GM12878 (cell line): ENCODE measurements at regions not wholly inside any gene's neighbourhood (a gene's known extent, or its start where the extent isn't known, plus 50 kb on each side); places are given as distances from the start of the nearest gene placed in this dataset.

ENCODE experiments used
- ATAC-seq: fragments of 200-7000 bp; cut with Tn5 transposase; 3 replicates; pipeline ENCODE4 v1.9.1; 2020; ENCODE audit warnings: mild to moderate bottlenecking, moderate library complexity
- BruUV-seq: library from RNA; stranded (reverse); fragments of 400-500 nt; replicated peaks from 2 replicates; lab custom pipeline; 2021; lab: Mats Ljungman, UMichigan
- CTCF ChIA-PET: fragments of 300-600 bp; sonication (Branson Sonifier 250); formaldehyde crosslinking; extraction: SDS; loops from one replicate; lab custom pipeline; 2021; ENCODE audit warnings: inconsistent platforms; lab: Yijun Ruan, JAX
- POLR2A ChIA-PET: fragments of 350-600 bp; formaldehyde crosslinking; extraction: SDS; loops from one replicate; lab custom pipeline; 2021; ENCODE audit warnings: inconsistent platforms; lab: Charles Lee
- RAD21 ChIA-PET: fragments of 300-600 bp; sonication (Branson Sonifier 250); formaldehyde crosslinking; loops from one replicate; lab custom pipeline; 2023; ENCODE audit warnings: antibody characterized with exemption; ENCODE audit not compliant: unreplicated experiment; lab: Charles Lee
- SMC1A ChIA-PET: fragments of 300-600 bp; sonication (Branson Sonifier 250); formaldehyde crosslinking; loops from one replicate; lab custom pipeline; 2023; ENCODE audit not compliant: unreplicated experiment, uncharacterized antibody; lab: Charles Lee
- DNase-seq: peaks from one replicate; pipeline ENCODE4 v3.0.0-alpha.2; 2011; ENCODE audit warnings: low read depth, low spot score
- FAIRE-seq: peaks from 3 replicates; lab custom pipeline; 2011; peaks lifted over from hg19 to GRCh38; lab: Jason Lieb, UNC
- H2AFZ ChIP-seq: 2 replicates; pipeline ENCODE4 v1.6.0; 2011; ENCODE audit warnings: low read depth, low read length, control low read depth; ENCODE audit not compliant: control insufficient read depth
- H3K27ac ChIP-seq: 2 replicates; pipeline ENCODE4 v1.5.1; 2011; ENCODE audit warnings: control low read depth; ENCODE audit not compliant: control insufficient read depth, insufficient read depth
- H3K27me3 ChIP-seq, 2 experiments: replicated peaks in 1 of 2; 2 replicates each; pipeline versions ENCODE4 v1.6.0 to v1.6.1; 2011; ENCODE audit warnings: low read length in 1 of 2; ENCODE audit not compliant: control insufficient read depth in 2 of 2, insufficient read depth in 2 of 2
- H3K36me3 ChIP-seq, 2 experiments: 2 replicates each; pipeline ENCODE4 v1.5.1; 2011; ENCODE audit warnings: low read length in 1 of 2; ENCODE audit not compliant: control insufficient read depth in 2 of 2, insufficient read depth in 2 of 2
- H3K4me1 ChIP-seq: 2 replicates; pipeline ENCODE4 v1.6.1; 2011; ENCODE audit warnings: mild to moderate bottlenecking, low read length, moderate library complexity, mixed read lengths; ENCODE audit not compliant: control insufficient read depth, insufficient read depth
- H3K4me2 ChIP-seq: 2 replicates; pipeline ENCODE4 v1.6.0; 2011; ENCODE audit warnings: control low read depth; ENCODE audit not compliant: control insufficient read depth, insufficient read depth
- H3K4me3 ChIP-seq: fragments of 200-600 bp; sonication (generic); 2 replicates; pipeline ENCODE4 v1.5.1; 2016
- H3K79me2 ChIP-seq: 2 replicates; pipeline ENCODE4 v1.6.0; 2011; ENCODE audit warnings: low read length; ENCODE audit not compliant: control insufficient read depth, insufficient read depth
- H3K9ac ChIP-seq: 2 replicates; pipeline ENCODE4 v1.8.0; 2011; ENCODE audit warnings: low read length, control low read depth, mixed read lengths; ENCODE audit not compliant: control insufficient read depth, insufficient read depth
- H3K9me3 ChIP-seq: replicated peaks from 3 replicates; pipeline ENCODE4 v1.5.1; 2011; ENCODE audit warnings: mild to moderate bottlenecking, low read length; ENCODE audit not compliant: control insufficient read depth, insufficient read depth
- H4K20me1 ChIP-seq: 2 replicates; pipeline ENCODE4 v1.6.0; 2011; ENCODE audit not compliant: control insufficient read depth, insufficient read depth
- KAT2A ChIP-seq: conservative IDR thresholded peaks from 2 replicates; pipeline ENCODE4 v1.6.1; 2011; ENCODE audit warnings: low read depth, low read length; ENCODE audit not compliant: control insufficient read depth
- MEF2A ChIP-seq: IDR thresholded peaks from 2 replicates; pipeline ENCODE4 v1.6.1; 2011; ENCODE audit warnings: low read depth, mild to moderate bottlenecking, low read length, moderate library complexity; ENCODE audit not compliant: insufficient read depth
- RAD21 ChIP-seq: IDR thresholded peaks from 2 replicates; pipeline ENCODE4 v1.6.1; 2011; ENCODE audit warnings: mild to moderate bottlenecking, low read depth, low read length, moderate library complexity; ENCODE audit not compliant: insufficient read depth
- SIX5 ChIP-seq: IDR thresholded peaks from 2 replicates; pipeline ENCODE4 v1.6.1; 2011; ENCODE audit warnings: mild to moderate bottlenecking, low read depth, low read length, moderate library complexity; ENCODE audit not compliant: severe bottlenecking
- SMC3 ChIP-seq: IDR thresholded peaks from 2 replicates; pipeline ENCODE4 v1.6.1; 2011; ENCODE audit warnings: low read length, improper control_type of control experiment, borderline replicate concordance
- SREBF2 ChIP-seq: IDR thresholded peaks from 2 replicates; pipeline ENCODE4 v1.6.1; 2012; ENCODE audit warnings: mild to moderate bottlenecking, low read length
- YY1 ChIP-seq: IDR thresholded peaks from 2 replicates; pipeline ENCODE4 v1.6.1; 2011; ENCODE audit warnings: low read depth, mild to moderate bottlenecking, low read length
- WGBS: methylation state at CpG from one replicate; pipeline ENCODE4 v1.1.6; 2016; ENCODE audit warnings: low lambda C conversion rate; ENCODE audit not compliant: insufficient replicate concordance, insufficient coverage; ENCODE audit errors: missing lambda C conversion rate; 5-methylcytosine and 5-hydroxymethylcytosine counted together
- in situ Hi-C: fragments of 300-500 bp; cut with MboI; formaldehyde crosslinking; loops from 9 replicates; pipeline ENCODE4 v1.14.3; 2018; ENCODE audit warnings: mixed read lengths
- intact Hi-C: fragments of 100-400 bp; cut with micrococcal nuclease; formaldehyde crosslinking; loops from one replicate; pipeline ENCODE4 v1.14.2; 2022; ENCODE audit not compliant: unreplicated experiment
- TF ChIP-seq, protein P1 (sequence below), 3 experiments: IDR thresholded peaks in 2 of 3; conservative IDR thresholded peaks in 1 of 3; 2 replicates each; pipeline ENCODE4 v1.5.1; 2011; ENCODE audit warnings: low read depth in 3 of 3, low read length in 3 of 3, mild to moderate bottlenecking in 3 of 3, control low read depth in 2 of 3, moderate library complexity in 2 of 3, inconsistent platforms in 1 of 3, mixed read lengths in 1 of 3; ENCODE audit not compliant: control insufficient read depth in 2 of 3, insufficient read depth in 1 of 3; ENCODE audit errors: extremely low read depth in 1 of 3

DNA sequence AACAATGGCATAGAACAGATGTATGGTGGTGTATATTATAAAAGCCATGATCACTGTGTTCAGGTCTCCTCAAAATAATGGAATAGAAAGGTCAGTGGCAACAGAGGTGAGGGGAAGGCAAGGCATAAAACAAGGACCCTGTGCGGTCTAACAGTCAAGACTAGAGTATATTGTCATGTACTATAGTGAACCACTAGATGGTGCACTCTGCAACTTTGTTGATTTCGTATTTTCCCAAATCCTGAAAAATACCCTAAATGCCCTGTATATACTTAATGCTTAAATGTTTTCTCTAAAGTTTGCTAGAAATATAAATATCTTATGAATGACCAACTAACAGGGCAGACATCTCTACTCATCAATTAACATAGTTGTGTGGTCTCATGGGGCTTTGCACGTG is 453.0 kb downstream of the PCDH11X start:
- no peaks in the 10 kb centered on the region for H3K27me3 ChIP-seq
- no TSS peak for BruUV-seq
- POLR2A ChIA-PET = no interaction called here
- TF ChIP-seq RAD21 (0 out of 2 replicates have a peak, but pooled peaks have one; percentile 12), SIX5 (no peak), SREBF2 (no peak), YY1 (no peak), KAT2A (no peak), MEF2A (no peak), SMC3 (peak; percentile 20; the same call in 1 of the 2 replicates)
- TF ChIP-seq, protein P1, sequence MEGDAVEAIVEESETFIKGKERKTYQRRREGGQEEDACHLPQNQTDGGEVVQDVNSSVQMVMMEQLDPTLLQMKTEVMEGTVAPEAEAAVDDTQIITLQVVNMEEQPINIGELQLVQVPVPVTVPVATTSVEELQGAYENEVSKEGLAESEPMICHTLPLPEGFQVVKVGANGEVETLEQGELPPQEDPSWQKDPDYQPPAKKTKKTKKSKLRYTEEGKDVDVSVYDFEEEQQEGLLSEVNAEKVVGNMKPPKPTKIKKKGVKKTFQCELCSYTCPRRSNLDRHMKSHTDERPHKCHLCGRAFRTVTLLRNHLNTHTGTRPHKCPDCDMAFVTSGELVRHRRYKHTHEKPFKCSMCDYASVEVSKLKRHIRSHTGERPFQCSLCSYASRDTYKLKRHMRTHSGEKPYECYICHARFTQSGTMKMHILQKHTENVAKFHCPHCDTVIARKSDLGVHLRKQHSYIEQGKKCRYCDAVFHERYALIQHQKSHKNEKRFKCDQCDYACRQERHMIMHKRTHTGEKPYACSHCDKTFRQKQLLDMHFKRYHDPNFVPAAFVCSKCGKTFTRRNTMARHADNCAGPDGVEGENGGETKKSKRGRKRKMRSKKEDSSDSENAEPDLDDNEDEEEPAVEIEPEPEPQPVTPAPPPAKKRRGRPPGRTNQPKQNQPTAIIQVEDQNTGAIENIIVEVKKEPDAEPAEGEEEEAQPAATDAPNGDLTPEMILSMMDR (IDR thresholded peaks at IDR 0.05 in 2 of 3, conservative IDR thresholded peaks at IDR 0.05 in 1 of 3; ENCODE audit: control insufficient read depth in 2 of 3, extremely low read depth in 1 of 3, insufficient read depth in 1 of 3, low read depth in 3 of 3, low read length in 3 of 3) = peak in 2 of 3 experiments; percentile 19 to 24; a peak in 3 of 6 replicates
- no peak overlapping the region for H3K4me3 ChIP-seq
- no peaks in the 10 kb centered on the region for H3K36me3 ChIP-seq
- CTCF ChIA-PET = interaction anchor here (2.1 kb wide), 1 partner anchor 12 kb away, joined by 5 read pairs; no protein-coding TSS in a partner anchor
- DNase-seq = no peak
- no peak overlapping the region for H3K4me2 ChIP-seq
- no peak overlapping the region for H3K9ac ChIP-seq
- SMC1A ChIA-PET = no interaction called here
- H3K27ac ChIP-seq = no peak overlapping the region
- no peaks in the 10 kb centered on the region for H3K79me2 ChIP-seq
- FAIRE-seq = no peak
- 71% methylated on average over 3 of the region's 3 CpGs for WGBS
- no peak overlapping the region for H2AFZ ChIP-seq
- intact Hi-C loops (loop anchor here (5.0 kb wide), 1 partner anchor 1305 kb away; no protein-coding TSS in a partner anchor), in situ Hi-C loops (no loop called here)
- H3K4me1 ChIP-seq = no peaks in the 10 kb centered on the region
- RAD21 ChIA-PET = no interaction called here
- H3K9me3 ChIP-seq = no peaks in the 10 kb centered on the region
- peak; percentile 56 for ATAC-seq
- H4K20me1 ChIP-seq = no peaks in the 10 kb centered on the region
